GM08714 (cell line): ENCODE measurements at regions not wholly inside any gene's neighbourhood (a gene's known extent, or its start where the extent isn't known, plus 50 kb on each side); places are given as distances from the start of the nearest gene placed in this dataset.

ENCODE experiments used
- H3K4me3 ChIP-seq: fragments of 200-500 bp; sonication (Bioruptor generic); 2 replicates; pipeline ENCODE4 v1.5.1; 2014; ENCODE audit warnings: mild to moderate bottlenecking, low read length, inconsistent platforms
- ZNF274 ChIP-seq: IDR thresholded peaks from 2 replicates; pipeline ENCODE4 v1.6.1; 2012; ENCODE audit warnings: mild to moderate bottlenecking, low read depth, low read length

DNA sequence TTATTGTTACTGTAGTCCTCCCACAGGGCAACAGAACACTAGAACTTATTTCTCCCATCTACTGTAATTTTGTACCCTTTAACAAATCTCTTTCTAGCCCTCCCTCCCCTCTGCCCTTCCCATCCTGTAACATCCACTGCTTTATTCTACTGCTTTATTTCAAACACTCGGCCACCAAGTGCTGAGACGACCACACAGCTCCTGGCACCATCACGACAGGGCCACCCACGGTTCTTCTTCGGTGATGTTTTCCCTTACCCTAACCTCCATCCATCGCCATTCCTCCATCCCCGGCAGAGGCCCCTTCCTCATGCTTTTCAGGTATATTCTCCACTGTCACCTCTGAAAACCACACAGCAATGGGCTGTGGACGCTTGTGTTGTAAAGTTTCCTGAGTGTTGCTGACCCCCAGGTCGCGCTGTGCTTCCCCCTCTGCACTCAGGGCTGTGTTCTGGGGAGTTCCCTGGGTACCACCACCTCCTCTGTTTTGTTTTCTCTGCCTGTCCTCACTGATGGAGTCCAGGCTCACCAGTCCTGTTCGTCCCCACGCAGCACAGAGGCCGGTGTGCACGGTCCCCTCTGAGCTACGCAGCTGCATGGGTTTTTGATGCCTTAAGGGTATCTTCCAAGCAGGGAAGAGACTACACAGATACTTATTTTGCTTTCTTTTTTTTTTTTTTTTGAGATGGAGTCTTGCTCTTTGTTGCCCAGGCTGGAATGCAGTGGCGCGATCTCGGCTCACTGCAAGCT lies 207.2 kb upstream of the TMEM132C start:
- H3K4me3 ChIP-seq = no peak overlapping the region
- TF ChIP-seq ZNF274 = no peak

DNA sequence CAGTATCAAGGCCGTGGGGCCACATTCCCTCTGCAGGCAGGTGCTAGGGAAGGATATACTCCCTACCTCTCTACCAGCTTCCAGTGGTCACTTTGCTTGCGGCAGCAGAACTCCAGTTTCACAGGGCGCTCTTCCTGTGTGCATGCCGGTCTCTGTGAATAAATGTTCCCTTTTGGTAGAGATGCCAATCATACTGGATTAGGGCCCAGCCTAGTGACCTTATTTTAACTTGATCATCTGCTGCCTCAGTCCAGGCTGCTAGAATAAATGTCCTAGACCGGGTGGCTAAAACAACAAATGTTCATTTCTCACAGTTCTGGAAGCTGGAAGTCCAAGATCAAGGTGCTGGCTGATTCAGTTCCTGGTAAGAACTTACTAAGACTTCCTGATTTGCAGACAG lies 198.8 kb upstream of the TMEM132C start:
- no peak overlapping the region for H3K4me3 ChIP-seq
- TF ChIP-seq ZNF274 = no peak

DNA sequence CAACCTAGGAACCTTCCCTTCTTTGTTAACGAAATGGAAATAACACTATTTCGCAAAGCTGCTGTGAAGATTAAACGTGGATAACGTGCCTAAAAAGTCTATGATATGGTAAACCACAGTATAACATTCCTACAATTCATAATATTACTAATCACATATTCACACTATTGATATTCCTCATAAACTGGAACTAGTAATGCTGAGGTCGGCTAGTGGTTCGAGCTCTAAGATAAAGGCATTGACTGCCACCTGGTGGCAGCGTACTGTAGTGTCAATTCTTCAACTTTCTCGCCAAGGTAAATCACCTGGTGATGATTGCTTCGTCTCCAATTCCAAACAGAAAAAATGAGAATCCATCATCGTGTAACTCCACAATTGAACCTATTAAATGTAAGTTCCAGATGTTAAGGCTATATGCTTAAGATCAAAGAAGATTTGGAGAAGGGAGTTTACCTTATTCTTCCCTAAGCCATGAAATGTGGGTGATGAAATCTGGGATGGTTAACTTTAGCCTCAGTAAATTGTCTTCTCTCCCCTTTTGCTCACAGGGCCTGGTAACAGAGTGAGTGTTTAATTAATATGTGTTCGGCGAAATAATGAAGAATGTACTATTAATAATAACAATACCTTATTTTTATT lies 197.5 kb upstream of the TMEM132C start:
- no peak for TF ChIP-seq ZNF274
- H3K4me3 ChIP-seq = no peak overlapping the region

DNA sequence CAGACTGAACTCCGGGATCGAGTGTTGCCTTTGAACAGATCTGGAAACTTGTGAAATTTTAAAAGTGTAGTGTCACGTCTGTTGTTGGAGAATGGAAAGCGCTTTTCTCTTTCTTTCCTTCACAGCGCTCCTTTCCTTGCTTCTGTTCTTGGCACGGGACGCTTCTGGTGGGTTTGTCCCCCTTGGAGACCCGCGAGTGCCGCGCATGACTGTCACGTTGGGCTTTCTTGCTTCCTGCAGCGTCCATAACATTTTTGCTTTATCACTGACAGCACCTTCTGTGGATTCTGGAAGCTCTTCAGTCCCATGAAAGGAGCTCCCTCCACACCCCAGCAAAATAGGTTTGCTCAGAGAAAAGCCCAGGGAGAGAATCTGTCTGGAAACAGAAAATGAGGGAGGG lies 193.0 kb upstream of the TMEM132C start:
- no peak for TF ChIP-seq ZNF274
- H3K4me3 ChIP-seq = no peak overlapping the region

DNA sequence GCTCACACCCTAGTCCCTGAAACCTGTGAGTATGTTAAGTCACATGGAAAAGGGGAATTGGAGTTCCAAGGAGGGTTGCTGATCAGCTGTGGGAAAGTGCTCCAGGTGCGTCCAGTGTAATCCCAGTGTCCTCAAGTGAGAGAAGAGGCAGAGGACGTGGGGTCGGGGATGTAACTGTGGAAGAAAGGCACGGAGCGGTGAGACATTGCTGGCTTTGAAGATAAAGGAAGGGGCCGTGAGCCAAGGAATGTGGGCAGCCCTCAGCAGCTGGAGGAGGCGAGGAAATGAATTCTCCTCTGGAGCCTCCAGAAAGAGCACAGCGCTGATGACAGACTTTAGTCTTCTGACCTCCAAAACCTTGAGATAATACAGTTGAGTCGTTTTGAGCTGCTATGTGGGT lies 191.6 kb upstream of the TMEM132C start:
- TF ChIP-seq ZNF274 = no peak
- no peak overlapping the region for H3K4me3 ChIP-seq

DNA sequence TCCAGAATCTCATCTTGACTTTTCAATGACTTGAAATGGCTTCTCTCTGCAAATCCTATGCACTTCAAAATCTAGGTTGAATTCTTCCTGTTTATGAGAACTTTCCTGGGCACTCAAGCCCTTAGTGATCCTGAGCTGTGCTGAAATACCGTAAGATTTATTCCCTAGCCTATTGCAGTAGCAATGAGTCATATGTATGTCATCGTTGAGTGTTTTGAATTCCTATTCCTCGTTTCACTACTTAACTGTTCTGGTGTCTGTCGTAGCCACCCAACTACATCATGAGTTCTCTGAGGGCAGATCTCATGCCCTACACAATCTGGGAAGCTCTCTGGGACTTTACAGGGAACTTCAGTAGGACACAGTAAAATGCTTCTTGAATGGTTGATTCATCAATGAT lies 190.8 kb upstream of the TMEM132C start:
- TF ChIP-seq ZNF274 = no peak
- no peak overlapping the region for H3K4me3 ChIP-seq

DNA sequence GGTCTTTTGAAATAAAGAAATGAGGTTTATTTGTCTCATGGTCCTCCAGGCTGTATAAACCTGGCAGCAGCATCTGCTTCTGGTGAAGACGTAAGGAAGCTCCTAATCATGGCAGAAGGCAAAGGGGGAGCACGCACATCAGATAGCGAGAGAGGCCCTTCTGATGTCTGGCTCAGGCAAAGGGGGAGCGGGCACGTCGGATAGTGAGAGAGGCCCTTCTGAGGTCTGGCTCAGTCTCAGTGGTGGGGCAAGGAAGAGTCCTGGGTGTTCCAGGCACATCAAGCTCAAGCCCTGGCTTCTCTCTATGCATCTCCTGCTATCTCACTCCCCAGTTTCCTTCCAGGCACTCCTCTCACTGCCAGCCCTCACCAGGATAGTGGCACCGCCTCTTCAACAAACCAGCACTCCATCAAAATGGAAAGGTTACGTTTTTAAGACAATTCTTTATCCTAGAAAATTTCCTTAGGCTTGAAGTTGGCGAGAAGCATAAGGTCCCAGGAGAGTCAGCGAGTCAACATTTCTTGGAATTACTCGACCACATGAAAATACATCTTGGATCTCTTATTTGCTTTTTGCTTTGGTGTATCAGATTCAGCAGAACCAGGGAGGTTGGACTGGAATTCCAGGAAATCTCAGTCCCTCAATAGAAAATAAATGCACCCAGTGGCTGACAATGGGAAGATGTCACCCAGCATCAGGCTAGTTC lies 189.6 kb upstream of the TMEM132C start:
- no peak overlapping the region for H3K4me3 ChIP-seq
- TF ChIP-seq ZNF274 = no peak

DNA sequence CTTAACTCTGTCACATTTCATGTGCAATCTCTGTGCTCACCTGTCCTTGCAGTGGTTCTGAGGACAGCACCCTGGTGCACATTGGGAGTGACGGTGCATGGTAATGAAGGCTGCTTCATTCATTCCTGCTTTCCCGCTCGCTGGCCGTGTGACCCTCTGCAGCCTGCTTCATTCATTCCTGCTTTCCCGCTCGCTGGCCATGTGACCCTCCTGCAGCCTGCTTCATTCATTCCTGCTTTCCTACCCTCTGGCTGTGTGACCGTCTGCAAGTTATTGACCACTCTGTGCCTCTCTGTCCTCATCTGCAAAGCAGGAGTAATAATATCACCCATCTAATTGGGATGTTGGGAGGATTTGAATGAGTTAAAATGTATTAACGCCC lies 189.1 kb upstream of the TMEM132C start:
- TF ChIP-seq ZNF274 = no peak
- no peak overlapping the region for H3K4me3 ChIP-seq

DNA sequence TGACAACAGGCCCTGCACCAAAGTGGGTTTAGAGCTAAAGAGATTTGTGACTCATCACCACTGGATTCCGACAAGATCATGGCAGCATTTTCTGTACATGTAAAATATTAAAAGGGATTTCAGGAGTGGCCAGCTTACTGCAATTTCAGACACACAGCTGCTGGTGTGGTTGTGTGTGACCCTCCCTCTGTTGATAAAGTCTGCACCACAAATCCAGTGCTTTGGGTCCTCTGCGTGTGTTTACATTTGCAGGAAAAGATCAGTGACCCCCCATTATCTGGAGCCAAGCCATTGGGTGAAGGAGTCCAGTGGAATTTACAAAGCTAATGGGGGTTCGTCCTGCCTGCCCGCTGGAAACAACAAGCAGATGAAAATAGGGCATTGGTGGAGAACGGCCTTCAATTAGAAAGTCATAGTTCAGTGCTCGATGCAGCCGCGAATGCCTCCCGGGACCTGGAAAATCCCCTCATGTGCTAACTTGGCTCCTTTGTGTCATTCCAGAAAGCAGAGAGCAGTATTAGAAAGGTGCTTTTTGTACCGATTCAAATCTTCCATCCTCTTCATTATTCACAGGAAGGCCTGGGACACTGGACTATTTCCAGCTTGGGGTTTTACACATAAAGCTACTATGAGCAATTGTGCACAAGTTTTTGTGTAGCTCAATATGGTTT lies 188.5 kb upstream of the TMEM132C start:
- TF ChIP-seq ZNF274 = no peak
- no peak overlapping the region for H3K4me3 ChIP-seq

DNA sequence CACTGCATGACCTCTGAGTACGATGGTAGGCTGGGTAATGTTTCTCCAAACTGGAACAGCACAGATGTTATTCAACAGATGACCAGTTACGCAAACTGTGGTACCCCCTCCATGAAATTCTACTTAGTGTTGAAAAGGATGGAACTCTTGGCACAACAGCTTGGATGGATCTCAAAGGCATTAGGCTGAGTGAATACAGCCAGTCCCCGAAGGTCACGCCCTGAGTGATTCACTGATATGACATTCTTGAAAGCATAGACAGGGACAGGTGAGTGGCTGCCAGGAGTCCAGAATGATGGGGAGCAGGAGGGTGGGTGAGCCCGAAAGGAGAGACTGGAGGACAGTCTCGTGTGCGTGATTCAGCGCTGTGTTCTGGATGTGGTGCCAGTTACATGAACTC lies 187.5 kb upstream of the TMEM132C start:
- no peak for TF ChIP-seq ZNF274
- no peak overlapping the region for H3K4me3 ChIP-seq

DNA sequence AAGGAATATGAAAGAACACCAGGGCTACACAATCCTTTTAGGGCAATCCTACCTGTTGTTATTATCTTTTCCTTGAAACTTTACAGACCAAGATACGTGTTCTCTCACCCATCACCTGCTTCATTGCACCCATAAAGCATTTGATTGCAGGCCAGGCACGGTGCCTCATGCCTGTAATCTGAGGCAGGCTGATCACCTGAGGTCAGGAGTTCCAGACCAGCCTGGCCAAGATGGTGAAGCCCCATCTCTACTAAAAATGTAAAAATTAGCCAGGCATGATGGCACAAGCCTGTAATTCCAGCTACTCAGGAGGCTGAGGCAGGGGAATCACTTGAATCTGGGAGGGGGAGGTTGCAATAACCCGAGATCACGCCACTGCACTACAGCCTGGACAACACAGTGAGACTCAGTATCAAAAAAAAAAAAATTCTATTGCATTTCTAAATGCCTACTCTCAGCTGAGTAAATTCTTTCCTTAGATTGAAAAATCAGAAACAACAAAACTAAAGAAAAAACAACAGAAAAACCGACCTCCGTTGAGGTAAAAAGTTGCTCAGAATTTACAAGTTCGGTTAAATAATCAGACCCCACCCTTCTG lies 183.7 kb upstream of the TMEM132C start:
- no peak for TF ChIP-seq ZNF274
- H3K4me3 ChIP-seq = no peak overlapping the region

DNA sequence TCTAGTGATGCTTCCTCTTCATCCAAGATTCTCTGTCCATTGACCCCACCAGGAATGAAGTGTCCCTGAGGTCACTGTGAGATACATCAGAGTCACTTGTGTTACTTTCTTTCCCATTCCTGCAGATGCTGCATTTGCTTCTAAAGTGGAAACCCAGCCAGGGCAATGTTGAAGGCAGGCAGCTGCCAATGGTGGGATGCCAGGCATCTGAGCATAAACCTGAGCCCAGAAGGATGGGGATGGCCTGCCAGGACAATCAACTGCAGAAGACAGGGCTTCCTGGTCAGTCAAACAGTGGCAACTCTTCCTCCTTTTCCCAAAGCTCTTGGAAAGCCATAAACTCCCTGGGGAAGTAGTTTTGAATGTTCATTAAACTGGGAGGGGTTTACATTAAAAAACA lies 178.0 kb upstream of the TMEM132C start:
- TF ChIP-seq ZNF274 = no peak
- H3K4me3 ChIP-seq = no peak overlapping the region

DNA sequence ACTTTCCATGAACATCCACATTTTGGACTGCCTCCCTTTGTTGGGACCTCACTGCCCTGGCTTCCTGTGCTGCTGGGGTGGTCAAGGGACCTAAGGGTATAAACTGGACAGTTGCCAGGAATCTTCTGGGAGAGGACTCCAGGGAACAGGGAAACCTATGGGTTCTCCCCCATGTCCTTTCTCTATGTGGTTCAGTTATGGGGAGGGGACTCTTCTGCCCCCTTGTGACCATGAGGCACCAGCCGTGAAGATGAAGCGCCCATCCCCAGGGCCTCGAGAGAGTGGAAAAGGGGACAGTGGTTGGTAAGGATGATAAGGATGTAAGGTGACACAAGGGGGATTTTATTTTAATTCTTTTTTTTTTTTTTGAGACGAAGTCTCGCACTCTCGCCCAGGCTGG lies 177.0 kb upstream of the TMEM132C start:
- H3K4me3 ChIP-seq = no peak overlapping the region
- no peak for TF ChIP-seq ZNF274

DNA sequence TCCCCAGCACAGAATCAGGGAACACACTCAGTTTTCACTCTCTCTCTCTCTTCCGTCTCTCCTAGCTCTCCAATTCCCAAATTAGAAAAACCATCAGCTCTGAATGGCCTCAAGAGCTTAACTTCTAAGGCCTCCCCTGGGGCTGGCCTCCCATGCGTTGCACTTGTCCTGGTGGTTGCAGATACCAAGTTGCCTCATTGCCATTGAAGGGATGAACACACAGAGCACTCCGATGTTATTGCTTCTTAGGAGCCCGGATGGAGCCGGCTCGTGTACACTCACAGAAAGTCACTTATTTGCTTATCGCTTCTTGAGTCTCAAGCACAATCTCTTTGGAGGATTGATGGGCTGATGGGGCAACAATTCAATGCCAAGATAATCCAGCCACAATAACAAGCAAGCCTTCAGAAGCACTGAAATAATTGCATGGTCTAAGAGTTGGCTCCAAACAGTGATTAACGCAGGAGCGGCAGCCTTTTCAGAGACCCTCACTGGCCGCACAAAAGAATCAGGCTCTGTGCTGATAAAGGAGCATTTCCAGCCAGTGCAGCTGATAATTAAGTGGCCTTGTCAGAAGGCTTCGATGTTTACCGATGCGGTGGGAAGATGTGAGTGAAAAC lies 175.8 kb upstream of the TMEM132C start:
- no peak for TF ChIP-seq ZNF274
- H3K4me3 ChIP-seq = no peak overlapping the region
